GM18511 (cell line): ENCODE measurements at regions not wholly inside any gene's neighbourhood (a gene's known extent, or its start where the extent isn't known, plus 50 kb on each side); places are given as distances from the start of the nearest gene placed in this dataset.

ENCODE experiments used
- ATAC-seq: cut with Tn5 transposase; IDR thresholded peaks from one replicate; pipeline ENCODE4 v1.9.1; 2021; ENCODE audit warnings: mild to moderate bottlenecking, moderate library complexity; ENCODE audit not compliant: unreplicated experiment

DNA sequence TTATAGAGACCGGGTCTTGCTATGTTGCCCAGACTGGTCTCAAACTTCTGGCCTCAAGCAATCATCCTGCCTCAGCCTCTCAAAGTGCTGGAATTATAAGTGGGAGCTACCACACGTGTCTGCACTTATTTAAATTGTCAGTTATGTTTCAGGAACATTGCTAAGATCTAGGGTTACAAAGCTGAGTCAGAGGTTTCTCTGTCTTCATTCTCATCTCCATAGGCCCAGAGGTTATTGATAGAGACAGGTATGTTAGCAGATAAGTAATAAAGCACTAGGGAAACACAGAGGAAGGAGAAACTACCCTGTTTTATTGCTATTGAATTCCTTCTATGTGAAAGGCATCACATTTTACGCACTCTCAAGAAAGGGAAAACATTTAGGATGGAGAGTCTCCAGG lies 214.1 kb downstream of the REEP3 start:
- ATAC-seq = no peak

DNA sequence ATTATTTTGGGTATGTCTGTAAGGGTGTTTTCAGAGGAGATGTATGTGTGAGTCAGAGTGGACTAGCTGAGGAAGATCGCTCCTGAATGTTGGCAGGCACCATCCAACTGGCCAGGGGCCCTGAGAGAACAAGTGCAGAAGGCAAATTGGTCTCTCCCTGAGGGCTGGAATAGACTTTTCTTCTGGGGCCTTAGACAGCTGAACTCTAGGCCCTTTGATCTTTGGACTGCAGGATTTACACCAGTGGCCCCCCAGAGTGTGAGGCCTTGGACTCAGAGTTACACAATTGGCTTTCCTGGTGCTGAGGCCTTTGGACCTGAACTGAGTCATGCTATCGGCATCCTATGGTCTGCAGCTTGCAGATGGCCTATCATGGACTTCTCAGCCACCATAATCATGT lies 217.2 kb downstream of the REEP3 start:
- ATAC-seq = no peak

DNA sequence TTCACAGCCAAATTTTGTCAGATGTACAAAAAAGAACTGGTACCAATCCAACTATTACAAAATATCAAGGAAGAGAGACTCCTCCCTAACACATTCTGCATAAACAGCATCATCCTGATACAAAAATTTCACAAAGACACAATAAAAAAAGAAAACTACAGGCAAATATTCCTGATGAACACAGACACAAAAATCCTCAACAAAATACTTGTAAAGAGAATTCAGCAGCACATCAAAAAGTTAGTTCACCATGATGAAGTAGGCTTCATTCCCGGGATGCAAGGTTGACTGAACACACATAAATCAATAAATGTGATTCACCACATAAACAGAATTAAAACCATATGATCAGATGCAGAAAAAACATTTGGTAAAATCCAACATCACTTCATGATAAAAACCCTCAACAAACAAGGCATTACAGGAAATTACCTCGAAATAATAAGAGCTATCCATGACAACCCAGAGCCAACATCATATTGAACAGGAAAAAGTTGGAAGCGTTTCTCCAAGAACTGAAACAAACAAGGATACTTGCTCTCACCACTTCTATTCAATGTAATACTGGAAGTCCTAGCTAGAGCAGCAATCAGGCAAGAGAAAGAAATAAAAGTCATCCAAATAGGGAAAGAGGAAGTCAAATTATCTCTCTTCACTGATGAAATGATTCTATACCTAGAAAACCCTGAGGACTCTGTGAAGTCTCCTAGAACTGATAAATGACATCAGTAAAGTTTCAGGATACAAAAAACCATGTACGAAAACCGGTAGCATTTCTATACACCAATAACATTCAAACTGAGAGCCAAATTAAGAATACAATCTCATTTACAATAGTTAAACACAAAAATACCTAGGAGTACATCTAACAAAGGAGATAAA lies 223.1 kb downstream of the REEP3 start:
- ATAC-seq = no peak

DNA sequence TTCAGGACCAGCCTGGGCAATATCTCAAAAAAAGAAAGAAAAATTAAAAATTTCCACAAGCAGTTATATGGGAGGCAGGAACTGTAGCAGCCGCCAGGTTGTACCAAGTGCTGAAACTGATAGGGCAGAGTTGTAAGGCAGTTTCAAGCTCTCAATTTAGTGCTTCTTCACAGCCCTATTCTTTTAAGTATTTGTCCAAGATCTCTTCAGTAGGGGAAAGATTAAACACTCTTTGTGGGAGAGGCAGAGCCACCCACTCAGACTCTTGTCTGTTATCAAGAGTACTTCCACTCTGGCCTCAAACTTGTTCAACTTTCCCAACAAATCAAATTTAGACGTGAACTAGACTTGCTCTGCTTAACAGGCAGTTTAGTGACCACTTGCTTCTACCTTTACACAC lies 228.7 kb downstream of the REEP3 start:
- no peak for ATAC-seq

DNA sequence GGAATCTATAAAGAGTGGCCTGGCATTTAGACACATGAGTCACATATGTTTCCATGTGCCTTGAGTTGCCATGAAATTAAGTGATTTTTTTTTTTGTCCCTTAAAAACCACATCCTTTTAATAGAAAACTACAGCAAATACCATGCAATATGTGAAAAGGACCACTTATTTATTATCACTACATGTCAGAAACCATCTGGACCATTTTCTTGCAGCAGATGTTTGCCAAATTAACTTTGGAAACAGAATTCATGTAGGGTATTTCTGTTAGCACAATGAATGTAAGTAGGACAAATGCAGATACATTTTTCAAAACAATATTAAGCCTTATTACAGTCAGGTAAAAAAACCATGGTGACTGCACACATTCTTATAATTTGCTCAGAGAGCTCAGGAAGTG lies 230.6 kb downstream of the REEP3 start:
- ATAC-seq = no peak

DNA sequence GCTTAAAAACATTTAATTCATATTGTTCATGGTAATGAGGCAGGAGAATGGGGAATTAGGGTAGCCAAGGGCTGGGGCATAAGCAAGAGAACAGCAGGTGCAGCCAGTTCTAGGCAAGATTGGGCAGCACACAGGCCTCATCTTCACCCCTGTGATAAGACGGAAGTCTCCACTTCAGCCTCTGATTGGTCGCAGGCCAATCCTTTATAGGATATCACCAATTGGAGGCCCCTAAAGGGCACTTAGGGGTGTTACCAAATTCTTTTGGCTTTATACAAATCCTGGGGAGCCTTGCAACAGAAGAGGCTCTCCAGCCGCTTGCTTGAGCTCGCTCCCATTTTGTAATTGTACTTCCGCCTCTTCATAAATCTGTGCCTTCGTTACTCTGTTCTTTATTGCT lies 231.1 kb downstream of the REEP3 start:
- ATAC-seq = no peak

DNA sequence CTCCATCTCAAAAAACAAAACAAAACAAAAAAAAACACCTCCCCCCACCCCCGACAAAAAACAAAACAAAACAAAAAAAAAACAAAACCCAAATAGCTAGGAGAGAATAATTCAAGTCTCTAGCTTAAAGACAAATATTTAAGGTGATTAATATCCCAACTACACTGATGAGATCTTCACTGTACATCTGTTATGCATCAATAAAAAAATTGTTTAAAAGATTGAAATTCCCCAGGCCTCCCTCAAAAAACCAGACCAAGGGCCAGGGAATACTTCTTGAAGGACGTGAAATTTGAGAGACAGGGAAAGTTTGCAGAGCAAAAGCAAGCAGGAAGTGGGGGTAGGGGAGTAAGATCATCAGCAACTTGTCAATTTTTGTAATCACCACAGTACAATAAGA lies 232.6 kb downstream of the REEP3 start:
- no peak for ATAC-seq

DNA sequence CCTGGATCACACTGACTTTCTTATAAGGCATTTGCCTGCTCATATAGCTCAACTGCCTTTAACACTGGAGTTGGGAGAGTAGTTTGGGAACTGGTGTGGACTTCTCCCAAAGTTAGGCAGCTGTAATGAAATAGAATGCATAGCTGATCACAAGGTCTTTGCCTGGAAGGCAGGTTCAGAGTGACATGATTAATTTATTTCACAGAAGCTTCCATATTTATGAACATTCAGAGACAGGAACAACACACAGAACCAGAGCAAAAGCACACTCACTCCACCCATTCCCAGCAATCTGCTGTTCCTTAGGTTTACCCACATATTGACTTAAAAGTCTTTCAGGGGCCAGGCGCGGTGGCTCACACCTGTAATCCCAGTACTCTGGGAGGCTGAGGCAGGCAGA lies 234.2 kb downstream of the REEP3 start:
- no peak for ATAC-seq

DNA sequence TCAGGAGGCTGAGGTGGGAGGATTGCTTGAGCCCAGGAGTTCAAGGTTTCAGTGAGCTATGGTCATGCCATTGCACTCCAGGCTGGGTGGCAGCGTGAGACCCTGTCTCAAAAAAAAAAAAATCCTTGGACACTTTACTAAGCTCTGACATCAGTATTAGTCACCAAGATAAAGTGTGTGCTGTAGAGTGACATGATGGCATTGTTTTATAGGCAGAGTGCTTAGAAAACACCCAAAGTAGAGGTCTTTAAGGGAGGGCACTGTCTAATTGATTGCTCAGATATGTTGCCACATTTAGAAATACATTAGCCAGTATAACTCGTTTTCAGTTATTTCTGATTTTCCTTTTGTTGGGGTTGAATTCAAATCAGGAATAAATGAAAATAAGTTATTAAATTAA lies 235.9 kb downstream of the REEP3 start:
- ATAC-seq = no peak

DNA sequence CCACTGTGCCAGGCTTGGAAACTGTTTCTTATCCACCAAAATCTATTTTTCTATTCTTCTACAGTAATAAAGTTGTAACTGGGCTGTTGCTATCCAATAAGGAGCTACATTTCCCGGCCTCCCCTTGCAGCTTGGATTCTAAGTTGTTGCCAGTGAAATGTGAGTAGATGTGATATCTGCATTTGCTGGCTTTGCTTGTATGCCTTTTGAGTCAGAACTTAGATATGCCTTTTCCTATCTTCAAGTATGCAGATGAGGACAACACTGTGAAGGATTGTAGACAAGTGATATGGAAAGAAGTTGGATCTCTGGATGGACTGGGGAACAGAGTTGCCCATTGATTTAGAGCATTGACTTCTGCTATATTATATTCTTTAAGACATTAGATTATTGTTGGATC lies 236.9 kb downstream of the REEP3 start:
- ATAC-seq = no peak

DNA sequence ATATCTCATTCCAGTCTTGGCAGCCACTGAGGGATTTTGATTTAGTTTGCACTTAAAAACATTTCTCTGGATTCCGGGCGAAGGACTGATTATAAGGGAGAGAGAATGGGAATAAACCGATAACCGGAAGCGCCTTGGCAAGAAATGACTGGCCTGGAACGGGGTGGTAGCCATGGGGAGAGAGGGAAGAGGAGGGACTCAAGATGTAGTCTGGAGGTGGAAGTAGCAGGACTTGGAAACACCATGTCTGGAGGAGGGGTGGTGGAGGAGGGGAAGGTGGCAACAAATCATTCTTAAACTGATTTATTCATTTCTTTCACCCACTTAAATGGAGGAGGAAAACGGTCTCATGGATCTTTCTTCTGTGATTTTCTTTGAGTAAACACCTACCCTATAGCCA lies 238.1 kb downstream of the REEP3 start:
- no peak for ATAC-seq

DNA sequence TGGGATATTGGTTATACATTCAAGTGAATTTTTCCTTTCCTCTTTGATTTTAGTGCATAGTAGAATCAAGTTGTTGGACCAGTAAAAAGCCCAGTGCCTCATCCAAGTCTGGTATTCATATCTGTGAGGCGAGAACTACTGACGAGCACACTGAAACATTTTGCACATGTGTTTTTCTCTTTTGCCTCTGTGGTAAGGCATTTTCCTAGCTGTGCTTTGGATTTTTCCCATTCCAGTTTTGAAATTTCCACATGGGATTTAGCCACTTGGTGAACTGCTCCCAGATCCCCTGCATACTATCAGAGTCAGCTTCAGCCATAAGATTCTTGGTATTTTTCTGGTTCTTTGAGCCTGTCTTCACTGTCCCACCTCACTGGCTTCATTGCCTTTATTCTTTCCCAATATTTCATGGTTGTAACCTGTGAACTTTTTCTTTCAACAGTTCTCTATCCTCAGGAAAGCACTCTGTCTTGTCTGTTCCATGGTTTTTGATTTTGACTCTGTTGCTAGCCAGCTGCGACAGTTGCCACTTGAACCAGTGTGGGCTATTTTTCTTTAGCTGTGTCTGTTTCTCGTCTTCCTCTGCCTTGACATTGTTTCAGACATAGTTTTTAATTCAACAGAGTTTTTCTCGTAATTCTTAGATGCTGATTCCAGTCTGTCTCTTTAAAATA lies 239.0 kb downstream of the REEP3 start:
- no peak for ATAC-seq

DNA sequence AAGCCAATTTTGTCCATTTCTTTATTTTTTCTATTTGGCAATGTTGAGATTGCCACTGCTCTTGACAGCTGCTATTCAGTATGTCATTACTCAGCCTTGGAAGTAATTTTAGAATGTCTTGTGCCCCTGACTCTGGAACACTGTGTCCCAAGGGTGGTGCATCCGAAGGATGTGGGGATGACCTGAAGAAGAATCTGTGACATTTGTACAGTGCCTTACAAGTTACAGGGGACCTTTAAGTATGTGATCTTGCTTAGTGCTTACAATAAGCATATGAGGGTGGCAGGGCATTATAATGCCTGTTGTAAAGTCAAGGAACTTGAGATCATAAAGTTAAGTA lies 239.5 kb downstream of the REEP3 start:
- ATAC-seq = no peak

DNA sequence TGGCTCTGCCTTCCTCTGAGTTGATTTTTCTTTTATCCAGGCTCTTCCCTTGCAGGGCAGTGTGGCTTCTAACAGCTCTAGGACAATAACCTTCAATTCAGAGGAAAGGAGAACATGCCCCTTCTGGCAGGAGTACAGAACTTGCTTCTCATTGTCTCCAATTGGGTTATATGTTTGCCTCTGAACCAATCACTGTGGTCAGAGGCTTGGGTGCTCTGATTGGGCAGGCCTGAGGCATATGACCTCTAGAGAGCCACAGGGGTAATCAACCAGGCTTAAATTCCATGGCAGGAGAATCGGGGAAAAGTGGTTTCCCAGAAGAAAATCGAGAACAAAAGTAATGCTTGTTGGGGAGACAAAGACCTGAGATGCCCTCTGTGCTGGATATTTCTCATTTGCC lies 240.0 kb downstream of the REEP3 start:
- no peak for ATAC-seq

DNA sequence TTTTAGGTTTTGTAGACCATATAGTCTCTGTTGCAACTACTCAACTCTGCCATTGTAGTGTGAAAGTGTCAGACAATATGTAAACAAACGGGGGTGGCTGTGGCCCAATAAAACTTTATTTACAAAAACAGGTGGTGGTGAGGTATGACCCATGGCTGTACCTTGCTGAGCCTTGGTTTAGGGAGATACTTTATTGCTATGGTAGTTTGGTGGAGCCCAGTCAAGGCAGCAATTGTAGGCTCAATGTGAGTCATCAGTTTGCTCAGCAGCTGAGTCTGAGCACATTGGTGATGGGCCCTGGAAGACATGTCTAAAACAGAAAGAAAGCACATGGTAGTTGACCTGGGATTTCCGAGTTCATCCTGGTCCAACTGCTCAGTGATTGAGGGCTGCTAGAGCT lies 242.5 kb downstream of the REEP3 start:
- no peak for ATAC-seq

DNA sequence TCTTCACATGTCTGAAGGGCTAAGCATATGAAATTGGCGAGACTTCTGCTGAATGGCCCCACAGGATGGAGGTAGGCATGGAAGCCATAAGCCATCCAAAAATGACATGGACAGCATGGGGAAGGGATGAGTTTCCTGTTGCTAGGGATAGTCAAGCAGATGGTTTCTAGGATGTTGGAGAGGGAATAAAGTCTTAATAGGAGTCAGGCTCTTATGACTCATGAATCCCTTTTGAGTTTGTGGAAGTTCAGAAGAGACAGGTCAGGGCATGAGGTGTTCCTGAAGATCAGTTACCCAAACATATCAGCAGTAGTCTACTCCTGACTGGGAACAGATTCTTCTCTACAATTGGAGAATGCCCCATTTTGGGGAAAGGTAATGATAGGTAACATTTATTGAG lies 243.9 kb downstream of the REEP3 start:
- no peak for ATAC-seq

DNA sequence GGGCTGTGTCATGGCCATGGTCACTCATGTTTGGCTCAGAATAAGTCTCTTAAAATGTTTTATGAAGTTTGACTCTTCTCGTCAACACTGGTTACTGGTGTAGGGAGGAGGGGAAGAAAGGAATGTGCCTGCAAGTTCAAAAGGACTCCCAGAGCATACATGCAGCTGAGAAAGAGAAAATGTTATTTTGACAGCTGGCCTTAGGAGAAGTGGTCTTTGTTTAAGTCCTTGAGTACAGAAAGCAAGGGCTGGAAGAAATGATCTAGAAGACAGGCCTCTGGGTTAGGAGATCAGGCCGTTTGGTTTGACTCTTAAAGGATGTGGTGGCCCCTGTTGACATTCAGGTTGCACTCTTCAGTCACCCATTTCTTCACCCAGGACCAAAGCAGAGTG lies 245.5 kb downstream of the REEP3 start:
- ATAC-seq = no peak

DNA sequence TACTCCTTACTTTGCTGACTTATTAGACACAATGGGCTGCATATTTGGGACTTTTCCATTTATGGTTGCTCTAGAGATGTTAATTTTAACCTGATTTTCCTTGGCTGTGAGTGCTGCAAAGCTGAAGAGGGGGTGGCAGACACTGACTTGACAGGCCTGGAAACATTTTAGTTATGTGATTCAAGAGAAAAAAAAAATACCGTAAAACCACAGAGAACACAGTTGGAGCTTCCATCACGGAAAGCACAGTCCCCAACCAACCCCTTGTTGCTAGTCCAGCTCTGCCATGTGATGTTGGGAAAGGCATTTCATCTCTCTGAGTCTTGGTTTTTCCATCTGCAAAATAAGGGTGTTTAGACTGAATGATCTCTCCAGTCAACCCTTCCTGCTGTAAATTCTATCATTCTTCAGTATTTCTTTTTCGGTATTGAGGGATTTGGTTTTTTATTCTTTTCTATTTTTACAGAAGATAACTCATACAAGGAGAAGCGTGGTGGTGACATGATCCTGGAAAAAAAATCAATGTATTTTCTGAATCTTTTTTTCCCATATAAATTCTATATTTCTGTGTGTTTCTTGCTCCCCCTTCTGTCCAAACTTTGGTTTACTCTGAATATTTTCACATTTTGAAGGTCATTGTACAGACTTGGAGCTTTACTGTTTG lies 246.1 kb downstream of the REEP3 start:
- ATAC-seq = no peak

DNA sequence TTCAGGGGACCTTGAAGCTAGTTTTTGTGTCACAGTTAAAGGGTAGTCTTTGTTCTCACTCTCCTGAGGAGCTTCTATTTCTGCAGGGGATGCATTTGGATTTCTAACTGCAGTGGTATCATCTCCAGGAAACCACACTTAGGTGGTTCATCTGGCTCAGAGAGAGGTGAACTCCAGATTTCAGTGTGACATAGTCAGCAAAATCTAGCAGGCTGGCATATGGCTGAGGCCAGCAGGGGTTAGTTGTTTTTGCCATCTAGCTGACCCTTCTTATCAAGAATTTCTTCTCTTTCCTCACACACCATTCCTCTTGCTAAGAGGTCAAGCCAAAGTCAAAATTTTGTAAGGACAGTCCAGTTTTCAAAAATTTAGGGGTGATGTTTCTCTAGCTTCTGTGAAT lies 248.2 kb downstream of the REEP3 start:
- ATAC-seq = no peak

DNA sequence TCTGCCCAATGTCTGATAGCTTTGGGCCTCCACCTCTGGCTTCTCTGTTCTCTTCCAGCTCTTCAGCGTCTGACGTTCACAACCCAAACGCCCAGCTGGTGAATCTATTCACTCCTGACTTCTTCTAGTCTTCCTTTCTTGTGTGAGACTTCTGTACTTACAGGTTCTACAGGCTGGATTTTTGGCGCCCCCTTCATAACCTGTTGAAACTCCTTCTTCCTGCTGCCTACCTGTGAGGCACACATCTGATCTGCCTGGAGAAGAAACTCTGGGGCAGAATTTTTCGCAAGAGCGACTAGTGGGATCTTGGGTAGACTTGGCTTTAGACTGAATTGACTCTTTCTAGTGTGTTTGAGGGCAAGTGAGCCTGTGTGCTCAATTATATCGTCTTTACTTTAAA lies 249.3 kb downstream of the REEP3 start:
- no peak for ATAC-seq

DNA sequence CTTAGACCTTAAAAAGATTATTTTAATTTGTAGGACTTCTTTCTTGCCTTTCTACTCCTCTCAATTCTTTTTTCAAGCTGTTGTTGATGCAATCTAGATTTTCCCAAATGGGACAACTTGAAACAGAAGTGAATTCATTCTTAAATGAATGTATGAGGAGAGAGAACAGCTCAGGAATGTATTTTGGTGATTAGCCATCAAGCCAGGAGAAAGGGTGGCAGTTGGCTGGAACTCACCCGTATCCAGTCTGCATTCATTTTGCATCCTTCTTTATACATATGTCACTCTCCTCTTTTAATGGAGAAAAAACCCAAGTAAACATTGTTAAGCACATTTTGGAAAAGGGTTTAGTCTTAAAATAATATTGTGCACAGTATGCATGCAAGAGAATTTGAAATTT lies 251.3 kb downstream of the REEP3 start:
- no peak for ATAC-seq

DNA sequence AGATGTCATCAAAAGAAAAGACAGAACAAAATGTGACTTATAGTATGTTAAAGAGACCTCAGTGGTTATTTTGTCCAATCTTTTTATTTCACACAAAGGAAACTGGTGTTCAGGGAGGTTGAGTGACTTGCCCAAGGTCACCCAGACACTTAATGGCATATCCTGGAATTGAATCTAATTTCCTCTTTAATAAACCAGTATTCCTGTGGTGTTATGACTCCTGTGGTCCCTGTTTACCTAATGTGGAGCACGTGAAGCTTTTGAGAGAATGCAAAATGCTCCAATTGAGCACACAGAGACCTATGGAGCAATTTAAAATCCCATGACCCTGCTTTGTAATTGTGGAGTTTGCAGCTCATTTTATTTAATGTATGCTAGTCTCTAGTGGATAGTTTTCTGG lies 251.9 kb downstream of the REEP3 start:
- no peak for ATAC-seq
